Fibroblast of skin of right biceps (primary cell): ENCODE measurements at regions not wholly inside any gene's neighbourhood (a gene's known extent, or its start where the extent isn't known, plus 50 kb on each side); places are given as distances from the start of the nearest gene placed in this dataset.
"Not testable (repeated sequence)": the region's sequence is repeated elsewhere in the genome, so short reads cannot be mapped to it uniquely, and the experiment has no call there.

Experiments
- DNase-seq: peaks from one replicate; pipeline ENCODE4 v3.0.0-alpha.2; 2013

GRCh38 chr5:117680426-117680825 is 1105.8 kb upstream of the SEMA6A start:
- DNase-seq: peak; percentile 46

- no peak for DNase-seq
Observed at GRCh38 chr5:117679046-117679445, 1104.4 kb upstream of the SEMA6A start.

DNA sequence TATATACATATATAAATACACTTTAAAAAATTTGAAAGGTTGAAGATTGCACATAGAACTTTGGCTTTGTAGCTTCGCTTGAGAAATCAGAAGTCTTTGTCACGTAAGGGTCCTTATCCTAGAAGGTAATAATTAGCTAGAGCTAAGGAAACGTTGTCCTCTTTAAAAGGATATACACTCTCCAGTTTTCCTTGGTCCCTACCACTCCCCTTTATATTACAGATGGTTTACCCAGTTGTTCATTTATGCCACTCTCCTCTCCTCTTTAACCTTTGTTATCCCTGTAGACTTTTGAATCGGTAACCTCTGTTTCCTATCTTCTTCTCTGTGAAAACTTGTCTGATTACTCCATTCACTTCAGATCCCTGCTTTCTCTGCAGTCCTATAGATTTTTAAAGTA is 1101.0 kb upstream of the SEMA6A start:
- DNase-seq: no peak

- no peak for DNase-seq
Observed at GRCh38 chr5:117671551-117671950, 1096.9 kb upstream of the SEMA6A start.

DNA sequence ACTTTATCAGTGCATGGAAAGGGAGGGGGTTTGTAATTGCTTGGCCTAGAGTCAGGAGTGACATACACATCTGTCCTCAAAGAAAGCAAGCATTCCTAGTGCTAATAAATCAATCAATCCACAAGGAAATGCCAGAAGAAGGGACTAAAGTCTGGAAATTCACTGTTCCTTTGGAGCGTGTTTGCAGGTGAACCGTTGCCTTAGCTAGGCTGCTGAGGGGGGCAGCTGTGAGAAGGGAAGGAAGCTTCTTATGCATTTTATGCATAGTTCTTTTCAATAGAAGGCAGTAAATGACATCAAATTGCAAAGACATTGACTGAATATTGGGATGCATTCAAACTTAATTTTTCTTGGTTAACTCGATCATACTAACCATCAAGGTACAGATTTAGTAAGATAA is 1092.5 kb upstream of the SEMA6A start:
- DNase-seq: no peak

GRCh38 chr5:117665121-117665520 is 1090.5 kb upstream of the SEMA6A start:
- no peak for DNase-seq

DNA sequence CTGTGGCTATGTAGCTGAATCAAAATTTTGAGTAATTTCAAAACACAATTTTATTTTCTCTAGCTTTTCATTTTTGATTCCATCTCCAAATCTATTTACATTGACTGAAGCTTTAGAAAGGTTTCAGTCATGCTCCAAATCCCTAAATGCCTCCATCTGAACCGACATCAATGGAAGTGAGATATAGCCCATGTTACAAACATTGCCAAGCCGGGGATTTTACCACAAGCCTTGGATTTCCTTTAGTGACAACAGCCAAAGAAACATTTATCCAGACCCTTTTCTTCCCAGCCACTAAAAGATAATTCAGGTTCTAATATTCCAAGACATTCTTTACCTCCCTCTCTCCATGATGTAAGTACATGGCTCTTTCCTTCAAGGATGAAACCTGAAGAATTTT is 1087.7 kb upstream of the SEMA6A start:
- no peak for DNase-seq

- DNase-seq: peak; percentile 20
Observed at GRCh38 chr5:117657541-117657940, 1082.9 kb upstream of the SEMA6A start.

- peak; percentile 37 for DNase-seq
Observed at GRCh38 chr5:117652958-117653280, 1078.3 kb upstream of the SEMA6A start.

- DNase-seq: peak; percentile 17
Observed at GRCh38 chr5:117652036-117652957, 1077.7 kb upstream of the SEMA6A start.

- DNase-seq: no peak
Observed at GRCh38 chr5:117649821-117650220, 1075.2 kb upstream of the SEMA6A start.

DNA sequence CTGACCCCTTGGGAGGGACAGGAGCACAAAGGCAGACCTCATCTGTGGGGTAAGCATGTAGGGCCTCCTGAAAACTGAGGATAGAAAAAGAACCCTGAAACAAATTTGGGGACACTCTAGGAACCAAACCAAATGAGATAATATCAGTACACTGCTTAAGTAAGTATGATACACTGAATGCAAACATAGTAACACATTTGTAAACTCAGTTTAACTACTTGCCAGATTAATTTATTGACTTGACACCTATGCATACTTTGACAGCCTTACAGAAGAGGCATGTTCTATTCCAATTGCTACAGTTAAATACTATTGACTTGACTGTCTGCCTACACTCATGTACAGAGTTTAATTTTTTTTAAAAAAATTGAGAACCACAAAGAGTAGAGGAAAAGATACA is 1070.8 kb upstream of the SEMA6A start:
- DNase-seq: no peak

DNA sequence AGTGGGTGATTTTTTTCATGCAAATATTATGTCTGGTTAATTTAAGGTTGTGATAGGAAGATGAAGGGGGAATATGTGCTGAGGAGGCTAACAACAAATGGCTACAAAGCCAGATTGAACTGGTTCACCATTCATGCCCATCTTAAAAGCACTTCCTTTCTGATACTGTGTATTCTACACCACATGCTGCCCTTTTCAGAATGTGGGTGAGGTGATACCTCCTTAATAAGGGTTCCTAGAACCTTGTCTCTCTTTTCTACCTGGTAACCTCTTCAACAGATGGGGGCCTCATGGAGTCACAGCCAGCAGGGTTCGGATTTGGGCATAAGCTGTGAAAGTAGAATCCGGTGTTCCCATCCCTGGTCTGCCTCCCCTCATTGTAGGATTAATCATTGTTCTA is 1064.0 kb upstream of the SEMA6A start:
- no peak for DNase-seq

DNA sequence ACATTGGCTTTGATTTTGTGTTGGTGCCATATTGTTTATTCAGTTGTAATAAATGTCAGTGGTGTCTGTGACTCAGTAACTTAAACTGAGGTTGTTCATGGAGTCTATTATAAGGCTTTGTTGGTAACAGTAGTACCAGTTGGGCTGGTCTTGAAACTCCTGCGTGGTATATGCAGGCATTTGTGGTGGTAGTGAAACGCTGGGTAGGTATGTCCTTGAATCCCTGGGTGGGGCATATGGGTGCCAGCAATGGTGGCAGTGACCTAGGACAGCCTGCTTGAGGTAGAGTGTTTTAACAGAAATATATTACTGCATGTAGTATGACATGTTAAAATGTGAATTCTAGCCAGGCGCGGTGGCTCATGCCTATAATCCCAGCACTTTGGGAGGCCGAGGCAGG is 1058.5 kb upstream of the SEMA6A start:
- DNase-seq: no peak

- no peak for DNase-seq
Observed at GRCh38 chr5:117624201-117624600, 1049.6 kb upstream of the SEMA6A start.

GRCh38 chr5:117623042-117623805 is 1048.6 kb upstream of the SEMA6A start:
- DNase-seq: no peak

DNA sequence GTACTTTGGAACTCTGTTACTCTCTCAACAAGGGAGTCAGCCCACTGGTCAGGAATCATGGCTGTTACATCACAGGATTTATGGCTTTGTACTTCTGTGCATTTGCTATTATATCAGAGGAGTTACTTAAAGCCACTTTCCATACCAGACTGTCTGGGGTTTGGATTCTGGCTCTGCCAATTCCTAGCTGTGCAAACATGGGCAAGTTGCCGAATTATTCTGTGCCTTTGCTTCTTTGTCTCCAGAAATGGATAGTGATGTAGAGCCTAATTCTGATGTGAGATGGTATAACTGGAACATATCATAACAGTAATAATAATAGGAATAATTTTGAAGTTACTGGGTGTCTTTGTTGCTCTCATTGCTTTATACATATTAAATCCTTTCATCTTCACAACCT is 1047.3 kb upstream of the SEMA6A start:
- no peak for DNase-seq

GRCh38 chr5:117615226-117615625 is 1040.6 kb upstream of the SEMA6A start:
- DNase-seq: no peak

- DNase-seq: no peak
Observed at GRCh38 chr5:117614408-117614807, 1039.8 kb upstream of the SEMA6A start.

DNA sequence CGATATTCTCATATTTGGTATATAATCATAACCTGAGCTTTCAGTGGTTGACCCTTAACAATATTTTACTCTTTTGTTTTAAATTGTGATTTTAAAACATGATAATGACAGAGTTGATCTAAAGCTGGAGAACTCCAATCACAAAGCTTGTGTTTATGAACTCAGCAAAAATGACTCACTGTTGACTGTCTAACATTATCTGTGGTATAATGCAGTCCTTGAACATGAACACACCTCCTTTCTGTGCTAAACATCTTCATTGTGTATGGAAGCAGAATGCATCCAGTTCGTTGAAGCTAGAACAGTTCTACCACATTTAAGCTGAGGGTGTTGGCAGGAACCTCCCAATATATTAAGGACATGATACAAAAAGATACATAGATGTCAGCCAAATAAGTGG is 1030.2 kb upstream of the SEMA6A start:
- DNase-seq: no peak

- DNase-seq: not testable (repeated sequence)
Observed at GRCh38 chr5:117599811-117600210, 1025.2 kb upstream of the SEMA6A start.

- DNase-seq: peak; percentile 39
Observed at GRCh38 chr5:117594166-117594565, 1019.5 kb upstream of the SEMA6A start.

GRCh38 chr5:117590944-117591343 is 1016.3 kb upstream of the SEMA6A start:
- DNase-seq: peak; percentile 21

- peak; percentile 4 for DNase-seq
Observed at GRCh38 chr5:117588611-117589010, 1014.0 kb upstream of the SEMA6A start.
